NOMO-1 treated with DMSO at 0.1 percent for 48 hours (cell line): ENCODE measurements at regions not wholly inside any gene's neighbourhood (a gene's known extent, or its start where the extent isn't known, plus 50 kb on each side); places are given as distances from the start of the nearest gene placed in this dataset.
"Not testable (repeated sequence)": the region's sequence is repeated elsewhere in the genome, so short reads cannot be mapped to it uniquely, and the experiment has no call there.

ENCODE experiments used
- DNase-seq: peaks from one replicate; lab custom pipeline; 2025; ENCODE audit not compliant: unreplicated experiment; lab: John Stamatoyannopoulos, UW

DNA sequence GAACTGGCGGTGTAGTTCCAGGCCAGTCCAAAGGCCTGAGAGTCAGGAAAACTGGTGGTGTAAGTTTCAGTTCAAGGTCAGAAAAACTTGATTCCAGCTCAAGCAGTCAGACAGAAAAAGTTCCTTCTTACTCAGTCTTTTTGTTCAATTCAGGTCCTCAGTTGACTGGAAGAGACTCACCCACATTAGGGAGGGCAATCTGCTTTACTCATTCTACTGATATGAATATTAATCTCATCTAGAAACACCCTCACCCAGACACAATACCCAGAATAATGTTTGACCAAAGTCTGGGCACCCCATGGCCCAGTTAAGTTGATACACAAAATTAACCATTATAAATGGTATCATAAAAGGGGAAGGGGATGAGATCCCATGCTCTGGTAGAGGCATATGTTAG is 50.1 kb upstream of the LTA4H start:
- no peak for DNase-seq

- not testable (repeated sequence) for DNase-seq
Observed at GRCh38 chr12:96086190-96086589, 50.8 kb upstream of the LTA4H start.

DNA sequence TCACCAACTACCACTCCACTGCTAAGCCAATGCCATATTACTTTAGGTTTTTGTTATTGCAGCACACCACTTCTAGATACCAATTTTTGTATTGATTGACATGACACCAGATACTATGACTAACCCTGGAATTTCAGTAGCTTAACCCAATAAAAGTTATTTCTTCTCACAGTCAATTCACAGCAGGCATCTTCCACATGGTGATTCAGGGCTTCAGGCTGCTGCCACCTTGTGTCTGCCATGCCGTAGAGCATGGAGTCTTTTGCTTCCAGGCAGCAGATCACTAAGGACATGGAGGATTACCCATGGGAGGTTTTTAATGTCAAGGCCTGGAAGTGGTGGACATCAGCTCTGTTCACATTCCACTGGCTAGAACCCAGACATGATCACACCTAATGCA is 56.4 kb upstream of the LTA4H start:
- no peak for DNase-seq

- no peak for DNase-seq
Observed at GRCh38 chr12:96093543-96094196, 58.3 kb upstream of the LTA4H start.

DNA sequence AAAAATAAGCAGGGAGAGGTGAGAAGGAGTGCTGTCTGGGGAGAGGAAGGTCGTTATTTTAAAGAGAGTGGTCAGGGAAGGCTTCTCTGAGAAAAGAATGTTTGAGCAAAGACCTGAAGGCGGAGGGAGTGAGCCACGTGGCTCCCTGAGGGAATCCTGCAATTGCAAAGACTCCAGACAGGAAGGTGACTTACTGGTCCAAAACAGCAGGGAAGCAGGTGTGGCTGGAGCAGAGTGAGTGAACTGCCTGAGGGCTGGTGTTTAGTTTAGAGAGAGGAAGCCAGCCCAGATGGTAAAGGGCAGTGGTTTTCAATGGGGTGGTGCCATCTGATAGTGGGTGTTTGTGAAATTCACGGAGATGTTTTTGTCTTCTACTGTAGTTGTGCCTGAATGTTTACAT is 58.8 kb upstream of the LTA4H start:
- no peak for DNase-seq

DNA sequence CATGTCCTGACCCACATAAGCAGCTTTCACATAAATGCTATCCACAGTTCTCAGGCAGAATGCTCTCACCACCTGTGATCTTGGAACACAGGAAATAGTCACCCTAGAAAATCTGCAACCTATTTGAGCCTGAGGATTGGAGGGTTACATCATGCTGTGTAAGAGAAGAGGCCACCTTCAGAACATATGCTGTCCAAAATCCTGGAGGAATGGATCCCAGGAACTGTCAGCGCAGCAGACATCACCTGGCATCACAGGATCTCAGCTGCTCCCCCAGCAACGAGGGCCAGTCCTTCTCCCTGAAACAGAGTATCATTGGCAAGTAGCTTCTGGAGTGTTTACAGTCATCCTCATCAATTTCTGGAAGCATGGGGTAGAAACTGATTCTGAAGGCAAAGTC is 63.2 kb upstream of the LTA4H start:
- DNase-seq: no peak

DNA sequence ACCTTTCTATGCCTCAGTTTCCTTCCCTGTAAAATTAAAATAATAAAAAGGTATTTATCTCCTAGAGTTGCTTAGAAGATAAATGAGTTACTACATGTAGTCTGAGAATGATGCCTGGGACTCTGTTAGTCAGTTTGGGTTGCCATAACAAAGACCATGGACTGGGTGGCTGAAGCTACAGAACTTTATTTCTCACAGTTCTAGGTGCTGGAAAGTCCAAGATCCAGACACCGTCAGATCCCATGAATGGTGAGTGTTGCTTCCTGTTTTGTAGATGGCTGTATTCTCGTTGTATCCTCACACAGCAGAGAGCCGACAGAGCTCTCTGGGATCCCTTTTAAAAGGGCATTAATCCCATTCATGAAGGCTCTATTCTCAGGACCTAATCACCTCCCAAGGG is 64.0 kb upstream of the LTA4H start:
- DNase-seq: no peak

GRCh38 chr12:96099986-96100385 is 64.6 kb upstream of the LTA4H start:
- no peak for DNase-seq

- DNase-seq: no peak
Observed at GRCh38 chr12:96101806-96102205, 66.4 kb upstream of the LTA4H start.

GRCh38 chr12:96103067-96103644 is 67.8 kb upstream of the LTA4H start:
- no peak for DNase-seq

DNA sequence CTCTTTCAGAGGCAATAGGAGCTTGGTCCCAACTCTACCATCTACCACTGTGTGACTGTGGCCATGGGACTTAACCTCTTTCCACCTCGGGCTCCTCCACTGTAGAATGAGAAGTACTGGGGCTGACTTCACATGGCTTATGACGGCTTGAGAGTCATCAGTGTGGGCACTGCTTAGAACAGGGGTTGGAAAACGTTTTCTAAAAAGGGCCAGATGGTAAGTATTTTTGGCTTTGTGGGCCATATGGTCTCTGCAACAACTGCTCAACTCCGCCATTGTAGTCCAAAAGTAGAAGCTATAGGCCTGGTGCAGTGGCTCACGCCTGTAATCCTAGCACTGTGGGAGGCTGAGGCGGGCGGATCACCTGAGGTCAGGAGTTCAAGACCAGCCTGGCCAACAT is 69.2 kb upstream of the LTA4H start:
- no peak for DNase-seq

GRCh38 chr12:96106137-96106536 is 70.8 kb upstream of the LTA4H start:
- no peak for DNase-seq

GRCh38 chr12:96107236-96107635 is 71.8 kb upstream of the LTA4H start:
- no peak for DNase-seq

GRCh38 chr12:96108321-96108720 is 72.9 kb upstream of the LTA4H start:
- DNase-seq: peak; percentile 78

DNA sequence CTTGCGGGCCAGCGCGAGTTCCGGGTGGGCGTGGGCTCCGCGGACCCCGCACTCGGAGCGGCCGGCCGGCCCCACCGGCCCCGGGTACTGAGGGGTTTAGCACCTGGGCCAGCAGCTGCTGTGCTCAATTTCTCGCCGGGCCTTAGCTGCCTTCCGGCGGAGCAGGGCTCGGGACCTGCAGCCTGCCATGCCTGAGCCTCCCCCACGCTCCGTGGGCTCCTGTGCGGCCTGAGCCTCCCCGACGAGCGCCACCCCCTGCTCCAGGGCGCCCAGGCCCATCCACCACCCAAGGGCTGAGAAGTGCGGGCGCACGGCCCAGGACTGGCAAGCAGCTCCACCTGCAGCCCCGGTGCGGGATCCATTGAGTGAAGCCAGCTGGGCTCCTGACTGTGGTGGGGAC is 73.6 kb upstream of the LTA4H start:
- DNase-seq: not testable (repeated sequence)

- DNase-seq: no peak
Observed at GRCh38 chr12:96112733-96113132, 77.3 kb upstream of the LTA4H start.

DNA sequence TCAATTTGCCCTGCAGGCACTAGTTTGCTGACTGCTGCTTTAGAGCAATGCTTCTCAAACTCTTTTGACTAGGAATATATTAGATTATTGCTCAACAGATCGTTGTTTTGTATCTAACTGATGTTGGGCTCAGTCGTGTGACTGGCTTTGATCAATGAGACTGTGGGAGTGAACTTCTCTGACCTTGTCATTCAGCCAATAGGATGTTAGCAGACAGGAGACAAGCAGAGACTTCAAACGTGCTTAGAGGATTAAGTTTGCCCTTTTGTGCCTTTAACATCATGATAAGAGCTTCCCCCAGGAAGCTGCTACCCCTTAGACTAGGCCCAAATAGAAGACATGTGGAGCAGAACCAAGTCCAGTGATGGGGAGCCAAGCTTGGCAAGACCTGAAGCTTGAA is 76.7 kb upstream of the ELK3 start:
- DNase-seq: no peak

DNA sequence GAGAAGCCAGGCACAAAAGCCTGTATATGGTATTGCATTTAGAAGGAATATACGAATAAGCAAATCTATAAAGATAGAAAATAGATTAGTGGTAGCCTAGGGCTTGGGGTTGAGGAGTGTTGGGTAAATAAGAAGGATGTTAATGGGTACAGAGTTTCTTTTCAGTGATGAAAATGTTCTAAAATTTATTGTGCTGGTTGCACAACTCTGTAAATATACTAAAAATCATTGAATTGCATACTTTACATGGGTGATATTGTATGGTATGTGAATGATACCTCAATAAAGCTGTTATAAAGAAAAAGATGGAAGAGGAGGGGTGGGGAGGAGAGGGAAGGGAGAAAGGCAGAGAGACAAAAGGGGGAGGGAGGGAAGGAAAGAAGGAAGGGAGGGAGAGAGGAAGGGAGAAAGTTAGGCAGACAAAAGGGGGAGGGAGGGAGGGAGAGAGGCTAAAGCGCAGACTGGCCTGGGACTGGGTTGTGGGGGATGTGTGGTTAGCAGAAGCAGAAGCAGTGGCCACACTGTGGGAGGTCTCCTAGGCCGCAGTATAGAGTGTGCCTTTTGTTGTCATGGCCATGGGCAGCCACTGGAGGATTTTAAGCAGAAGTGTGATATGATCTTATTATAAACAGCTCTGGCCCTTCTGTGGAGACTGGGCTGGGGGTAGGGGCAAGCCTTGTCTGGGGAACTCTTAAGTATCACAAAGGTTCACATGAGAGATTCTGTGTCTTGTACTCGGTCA is 73.6 kb upstream of the ELK3 start:
- peak; percentile 98 for DNase-seq

DNA sequence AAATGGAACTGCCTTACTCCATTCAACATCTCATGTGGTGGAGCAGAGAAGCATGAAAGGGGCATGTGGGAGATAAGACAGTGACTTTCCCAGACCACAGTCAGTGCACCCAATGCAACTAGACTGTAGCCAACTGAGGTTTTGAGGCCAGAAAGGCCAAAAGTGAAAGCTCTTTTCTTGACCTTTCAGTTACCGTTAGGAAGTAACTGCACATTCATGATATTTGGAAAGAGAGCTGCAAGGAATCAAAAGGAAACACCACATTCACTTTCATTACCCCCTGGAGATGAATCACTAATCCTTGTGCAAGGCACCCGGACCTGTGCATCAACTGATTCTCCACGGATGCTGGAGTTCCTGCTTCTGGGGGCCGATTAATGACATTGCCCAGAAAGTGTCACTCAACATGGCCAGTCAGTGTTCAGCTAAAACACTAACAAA is 72.9 kb upstream of the ELK3 start:
- DNase-seq: peak; percentile 95

DNA sequence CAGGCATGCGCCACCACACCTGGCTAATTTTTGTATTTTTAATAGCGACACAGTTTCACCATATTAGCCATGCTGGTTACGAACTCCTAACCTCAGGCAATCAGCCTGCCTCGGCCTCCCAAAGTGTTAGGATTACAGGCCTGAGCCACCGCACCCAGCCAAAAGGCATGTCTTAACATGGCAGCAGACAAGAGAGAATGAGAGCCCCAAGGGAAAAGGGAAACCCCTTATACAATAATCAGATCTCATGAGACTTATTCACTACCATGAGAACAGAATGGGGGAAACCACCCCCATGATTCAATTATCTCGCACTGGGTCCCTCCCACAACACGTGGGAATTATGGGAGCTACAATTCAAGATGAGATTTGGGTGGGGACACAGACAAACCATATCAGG is 65.9 kb upstream of the ELK3 start:
- not testable (repeated sequence) for DNase-seq

GRCh38 chr12:96130396-96131059 is 63.6 kb upstream of the ELK3 start:
- DNase-seq: no peak

DNA sequence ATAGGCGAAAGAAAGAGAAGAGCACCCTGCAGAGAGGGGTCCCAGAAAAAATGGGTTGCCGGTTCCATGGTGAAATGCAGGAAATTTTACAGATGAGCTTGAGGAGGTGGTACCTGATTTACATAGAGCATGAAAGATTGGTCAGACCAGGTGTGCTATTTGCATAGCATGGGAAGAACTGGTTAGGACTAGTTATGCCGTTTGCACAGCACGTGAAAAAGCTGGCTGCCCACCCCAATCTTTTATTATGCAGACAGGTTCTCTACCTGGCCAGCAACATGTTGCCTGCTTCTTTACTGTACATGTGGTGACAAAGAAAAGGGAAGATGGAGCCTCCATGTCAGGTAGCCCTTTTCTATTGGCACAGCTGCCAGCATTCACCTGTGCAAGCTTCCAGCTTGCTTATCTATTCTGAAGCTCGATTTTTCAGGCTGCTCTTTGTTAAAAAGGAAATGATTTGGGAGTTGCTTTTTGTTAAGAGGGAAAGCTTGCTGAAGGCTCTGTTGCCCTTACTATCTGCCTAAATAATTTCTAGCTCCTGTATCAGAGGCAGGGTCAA is 62.9 kb upstream of the ELK3 start:
- no peak for DNase-seq
